ENCODE measurements at regions not wholly inside any gene's neighbourhood (a gene's known extent, or its start where the extent isn't known, plus 50 kb on each side); places are given as distances from the start of the nearest gene placed in this dataset.

GRCh38 chr10:129272866-129273650 lies 194.0 kb upstream of the MGMT start:
- no peak for DNase-seq (ENCODE audit: low read depth in 3 of 3)

- DNase-seq (ENCODE audit: low read depth in 3 of 3) = no peak
Measured at GRCh38 chr10:129273860-129274259, 193.2 kb upstream of the MGMT start.

GRCh38 chr10:129274748-129275474 lies 192.1 kb upstream of the MGMT start:
- no peak for DNase-seq (ENCODE audit: low read depth in 3 of 3)

DNA sequence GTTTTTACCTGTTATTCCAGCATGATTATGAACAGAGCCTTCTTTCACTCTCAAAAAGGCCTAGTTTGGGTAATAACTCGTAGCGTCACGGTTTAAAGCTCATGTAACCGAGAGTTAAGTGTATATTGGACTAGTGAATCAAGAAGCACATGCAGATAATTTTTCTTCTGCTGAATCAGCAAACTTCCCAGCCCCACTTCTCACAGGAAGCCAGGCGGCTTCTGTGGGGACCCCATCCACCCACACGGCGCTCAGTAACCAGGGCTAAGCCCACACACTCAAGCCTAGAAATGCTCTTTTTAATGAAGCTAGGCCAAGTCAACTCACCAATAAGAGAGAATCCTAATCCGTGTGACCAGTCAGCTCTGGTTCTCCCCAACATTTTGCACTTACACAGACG lies 191.2 kb upstream of the MGMT start:
- no peak for DNase-seq (ENCODE audit: low read depth in 3 of 3)

DNA sequence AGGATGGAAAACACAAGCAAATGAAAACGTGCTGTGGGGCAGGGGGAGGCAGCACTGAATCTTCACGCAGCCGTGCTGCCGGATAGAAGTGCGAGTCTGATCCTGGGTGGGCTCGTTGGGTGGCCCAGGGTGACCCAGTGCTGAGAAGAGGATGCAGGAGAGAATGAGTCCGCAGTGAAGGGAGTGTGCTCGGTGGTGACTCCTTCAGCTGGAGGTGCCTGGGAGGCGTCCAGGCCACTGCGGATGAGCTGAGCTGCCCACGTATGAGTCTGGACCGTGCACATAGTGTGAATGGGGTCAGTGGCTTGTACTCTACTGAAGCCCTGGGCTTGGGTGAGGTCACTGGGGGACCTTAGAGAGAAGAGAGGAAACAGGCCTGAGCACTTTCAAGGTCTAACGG lies 190.0 kb upstream of the MGMT start:
- DNase-seq (ENCODE audit: low read depth in 3 of 3) = no peak

DNA sequence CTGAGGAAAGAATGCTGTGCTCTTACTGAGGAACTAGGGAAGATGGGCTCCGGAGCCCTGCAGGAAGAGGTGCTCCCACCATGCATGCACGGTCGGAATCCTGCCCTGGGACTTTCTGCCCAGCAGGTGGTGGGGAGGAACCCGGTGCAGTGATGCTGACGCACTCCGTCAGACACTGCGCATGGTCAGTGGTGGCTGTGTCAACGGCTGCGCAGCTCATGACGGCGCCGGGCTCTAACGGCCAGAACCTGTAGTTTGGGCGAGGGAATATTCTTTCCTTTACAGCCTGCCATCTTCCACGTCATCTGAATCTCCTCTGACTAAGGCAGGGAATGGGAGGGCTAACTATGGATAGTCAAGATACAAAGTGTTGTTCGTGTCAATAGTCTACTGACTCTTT lies 189.2 kb upstream of the MGMT start:
- no peak for DNase-seq (ENCODE audit: low read depth in 3 of 3)

DNA sequence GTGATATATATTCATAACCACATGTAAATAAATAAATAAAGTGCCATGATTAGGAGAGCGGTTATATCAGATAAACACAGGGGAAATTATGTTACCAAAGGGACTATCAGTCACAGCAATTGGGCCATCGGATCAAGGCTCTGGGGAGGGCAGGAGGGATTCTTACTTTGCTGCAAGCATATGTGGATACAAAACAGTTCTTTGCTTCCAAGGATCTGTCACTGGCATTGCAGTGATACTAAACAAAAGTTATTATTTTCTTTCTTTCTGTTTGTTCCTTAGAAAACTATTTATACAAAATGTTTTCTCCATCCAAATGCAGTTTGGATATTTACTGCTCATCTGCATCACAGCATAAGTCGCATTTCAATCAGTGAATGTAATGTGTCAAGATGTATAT lies 188.4 kb upstream of the MGMT start:
- no peak for DNase-seq (ENCODE audit: low read depth in 3 of 3)

DNA sequence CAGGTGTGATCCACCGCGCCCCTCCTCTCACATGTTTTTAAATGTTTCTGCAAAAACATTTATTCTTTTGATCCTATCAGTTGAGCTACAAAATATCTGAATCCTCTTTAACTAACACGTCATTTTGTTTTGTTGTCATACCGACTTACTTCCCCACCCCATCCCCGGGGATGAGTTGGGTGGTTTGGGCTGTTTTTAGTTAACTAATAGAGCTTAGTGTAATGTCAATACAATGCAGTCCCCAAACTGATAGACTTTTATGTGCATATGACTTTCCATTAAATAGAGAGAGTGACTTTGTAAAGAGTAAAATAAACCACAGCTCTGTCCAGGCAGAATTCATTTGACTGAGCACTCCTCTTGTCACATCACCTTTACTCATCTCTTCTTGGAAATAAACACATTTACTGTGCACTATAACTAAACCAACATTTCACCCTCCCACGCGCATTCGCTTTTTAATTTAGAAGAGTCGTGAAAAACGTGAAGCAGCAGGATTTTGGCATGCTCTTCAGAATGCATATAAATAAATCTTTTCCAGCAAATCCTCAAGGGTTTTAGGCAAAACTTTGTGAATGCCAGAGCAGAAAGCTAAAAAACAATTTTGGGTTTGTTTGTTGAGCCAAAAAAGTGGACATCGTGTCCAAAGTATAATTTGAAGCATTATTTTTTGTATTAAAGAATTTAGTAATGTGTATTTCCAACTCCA lies 187.4 kb upstream of the MGMT start:
- no peak for DNase-seq (ENCODE audit: low read depth in 3 of 3)

DNA sequence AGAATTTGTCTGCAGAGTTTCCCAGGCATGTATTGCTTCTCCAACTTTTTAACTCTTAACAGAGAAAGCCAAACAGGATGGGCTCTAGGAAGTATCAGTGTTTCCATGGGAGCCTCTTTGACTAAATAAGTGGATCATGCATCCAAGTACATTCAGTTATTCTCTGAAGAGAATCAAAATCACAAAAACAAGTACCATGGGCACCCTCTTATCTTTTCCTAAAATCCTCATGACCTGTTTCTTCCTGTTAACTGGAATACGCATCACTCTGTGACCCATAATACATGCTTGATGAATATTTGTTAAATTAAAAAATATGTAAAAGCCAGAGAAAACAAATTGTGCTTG lies 186.9 kb upstream of the MGMT start:
- DNase-seq (ENCODE audit: low read depth in 3 of 3) = no peak

- DNase-seq (ENCODE audit: low read depth in 3 of 3) = no peak
Measured at GRCh38 chr10:129280908-129281586, 186.0 kb upstream of the MGMT start.

DNA sequence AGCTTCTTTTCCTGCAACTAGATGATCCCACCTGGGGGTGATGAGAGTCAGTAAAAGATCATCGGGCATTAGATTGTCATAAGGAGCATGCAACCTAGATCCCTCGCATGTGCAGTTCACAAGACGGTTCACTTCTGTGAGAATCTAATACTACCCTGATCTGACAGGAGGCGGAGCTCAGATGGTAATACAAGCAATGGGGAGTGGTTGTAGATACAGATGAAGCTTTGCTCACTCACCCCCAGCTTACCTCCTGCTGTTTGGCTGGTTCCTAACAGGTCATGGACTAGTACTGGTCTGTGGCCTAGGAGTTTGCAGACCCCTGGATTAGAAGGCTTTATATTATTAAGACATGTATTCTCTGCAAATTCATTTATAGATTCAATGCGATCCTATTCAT lies 181.6 kb upstream of the MGMT start:
- DNase-seq (ENCODE audit: low read depth in 3 of 3) = no peak

GRCh38 chr10:129288999-129289584 lies 177.9 kb upstream of the MGMT start:
- DNase-seq (ENCODE audit: low read depth in 3 of 3) = no peak

DNA sequence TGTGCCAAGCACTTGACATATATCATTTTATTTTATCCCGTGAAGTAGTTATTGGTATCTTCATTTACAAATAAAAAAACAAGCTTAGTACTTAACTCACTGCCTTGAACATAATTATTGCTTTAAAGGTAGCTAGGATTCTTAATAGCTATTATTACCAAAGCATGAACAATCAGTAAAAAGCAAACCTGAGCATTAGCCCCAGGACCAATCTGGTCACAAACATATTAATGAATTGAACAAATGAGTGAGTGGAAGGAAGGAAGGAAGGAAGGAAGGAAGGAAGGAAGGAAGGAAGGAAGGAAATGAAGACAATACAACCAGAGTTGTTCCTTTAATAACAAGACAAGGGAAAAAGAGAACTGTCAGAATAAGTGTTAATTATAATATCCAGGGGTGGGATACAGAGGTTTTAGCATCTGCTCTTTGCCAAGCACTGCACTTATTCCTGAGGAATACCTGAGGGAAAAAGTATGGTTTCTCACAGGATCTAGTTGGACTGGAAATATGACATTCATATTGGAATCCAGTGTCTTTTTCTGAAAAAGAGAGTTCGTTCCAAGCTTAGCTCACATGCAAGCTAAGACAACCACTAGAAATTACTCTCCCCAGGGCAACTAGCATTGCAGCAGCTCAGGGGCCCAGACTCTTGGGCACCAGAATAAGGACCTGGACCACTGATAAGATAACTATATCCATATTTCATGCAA lies 172.9 kb upstream of the MGMT start:
- DNase-seq (ENCODE audit: low read depth in 3 of 3) = no peak

GRCh38 chr10:129294944-129295343 lies 172.1 kb upstream of the MGMT start:
- no peak for DNase-seq (ENCODE audit: low read depth in 3 of 3)

DNA sequence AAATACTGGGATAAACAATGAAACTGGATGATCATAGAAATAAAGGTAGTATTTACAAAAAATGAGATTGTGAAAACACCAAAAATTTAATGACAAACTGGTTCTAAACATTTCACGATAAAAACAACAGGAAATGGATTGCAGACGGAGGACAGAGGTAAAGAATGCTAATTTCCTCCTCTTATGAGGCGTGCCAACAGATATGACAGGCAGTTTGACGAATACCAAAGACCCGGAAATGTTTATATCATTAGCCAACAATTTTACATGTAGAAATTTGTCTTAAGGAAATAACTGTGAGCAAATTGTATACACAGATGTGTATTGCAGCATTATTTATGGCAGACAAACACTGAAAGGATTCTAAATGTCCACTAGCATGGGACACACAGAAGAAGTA lies 162.0 kb upstream of the MGMT start:
- DNase-seq (ENCODE audit: low read depth in 3 of 3) = no peak

DNA sequence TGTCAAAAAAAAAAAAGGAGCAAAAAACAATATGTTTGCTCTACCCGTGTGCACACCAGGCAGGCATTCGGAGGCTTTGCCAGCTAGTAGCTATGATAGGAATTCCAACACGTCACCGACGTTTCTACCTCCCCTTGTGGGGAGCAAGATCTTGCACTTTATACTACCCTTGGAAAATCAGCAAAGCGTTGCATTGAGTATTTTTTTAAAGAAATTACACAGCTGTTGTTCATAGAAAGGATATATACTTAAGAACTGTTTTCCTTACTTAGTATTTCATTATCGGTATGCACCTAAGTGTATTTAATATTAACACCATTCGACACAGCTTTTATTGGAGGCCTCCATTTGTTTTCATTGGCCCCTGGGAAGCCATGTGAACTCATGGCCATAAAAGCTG lies 159.9 kb upstream of the MGMT start:
- no peak for DNase-seq (ENCODE audit: low read depth in 3 of 3)

GRCh38 chr10:129308953-129309564 lies 158.0 kb upstream of the MGMT start:
- no peak for DNase-seq (ENCODE audit: low read depth in 3 of 3)

- DNase-seq (ENCODE audit: low read depth in 3 of 3) = no peak
Measured at GRCh38 chr10:129309565-129309964, 157.5 kb upstream of the MGMT start.

GRCh38 chr10:129310881-129311280 lies 156.2 kb upstream of the MGMT start:
- DNase-seq (ENCODE audit: low read depth in 3 of 3) = no peak

DNA sequence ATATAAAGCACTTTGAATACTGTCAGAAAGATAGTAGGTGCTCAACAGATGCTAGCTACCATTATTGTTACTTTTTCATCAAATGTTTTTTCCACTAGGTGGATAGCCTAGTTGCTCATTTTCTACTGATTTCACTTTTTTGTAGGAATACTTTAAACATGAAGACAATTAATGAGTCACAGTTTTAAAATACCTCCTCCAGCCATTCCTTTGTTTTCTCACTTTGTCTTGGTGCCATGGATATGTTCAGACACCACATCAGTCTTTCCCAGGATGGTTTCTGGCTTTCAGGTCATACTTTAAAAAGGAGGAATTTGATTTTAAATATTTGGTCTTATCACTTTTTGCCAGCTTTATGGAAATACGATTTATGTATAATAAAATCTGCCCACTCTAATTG lies 147.1 kb upstream of the MGMT start:
- no peak for DNase-seq (ENCODE audit: low read depth in 3 of 3)

DNA sequence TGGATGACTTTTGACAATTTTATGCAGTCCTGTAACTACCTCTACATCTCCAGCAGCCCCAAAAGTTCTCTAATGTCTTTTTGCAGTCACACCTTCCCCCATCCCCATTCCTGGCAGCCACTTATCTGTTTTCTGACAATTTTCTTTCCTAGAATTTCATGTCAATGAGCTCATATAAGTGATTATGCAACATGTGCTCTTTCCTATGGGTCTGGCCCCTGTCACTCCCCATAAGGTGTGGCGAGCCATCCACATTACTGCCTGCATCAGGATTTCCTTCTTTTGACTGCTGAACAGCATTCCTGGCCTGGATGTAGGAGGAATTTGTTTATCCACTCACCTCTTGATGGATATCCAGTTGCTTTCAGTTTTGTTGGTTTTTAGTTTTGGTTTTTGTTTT lies 146.7 kb upstream of the MGMT start:
- DNase-seq (ENCODE audit: low read depth in 3 of 3) = no peak
